OCI-M1 (cell line): ENCODE measurements at regions not wholly inside any gene's neighbourhood (a gene's known extent, or its start where the extent isn't known, plus 50 kb on each side); places are given as distances from the start of the nearest gene placed in this dataset.

ENCODE experiments used
- DNase-seq: peaks from one replicate; lab custom pipeline; 2025; lab: John Stamatoyannopoulos, UW

DNA sequence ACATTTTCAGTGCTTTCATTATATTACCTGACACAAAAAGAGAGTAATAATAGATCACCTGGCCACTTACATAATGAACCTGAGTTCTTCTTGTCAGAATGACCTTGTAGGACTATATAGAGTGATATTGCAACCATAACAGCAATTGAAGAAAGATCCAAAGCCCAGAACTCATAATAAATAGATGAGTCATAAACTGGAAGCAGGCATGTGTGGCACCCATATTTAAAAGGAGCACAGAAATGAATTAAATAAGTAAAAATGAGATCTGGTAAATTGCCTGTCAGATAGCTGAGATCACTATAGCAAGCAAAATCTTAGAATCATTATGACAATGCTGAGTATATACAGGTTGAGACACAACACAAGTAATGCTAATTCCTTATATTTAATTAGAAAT, 331.8 kb downstream of the AASDHPPT start:
- DNase-seq, result no peak

DNA sequence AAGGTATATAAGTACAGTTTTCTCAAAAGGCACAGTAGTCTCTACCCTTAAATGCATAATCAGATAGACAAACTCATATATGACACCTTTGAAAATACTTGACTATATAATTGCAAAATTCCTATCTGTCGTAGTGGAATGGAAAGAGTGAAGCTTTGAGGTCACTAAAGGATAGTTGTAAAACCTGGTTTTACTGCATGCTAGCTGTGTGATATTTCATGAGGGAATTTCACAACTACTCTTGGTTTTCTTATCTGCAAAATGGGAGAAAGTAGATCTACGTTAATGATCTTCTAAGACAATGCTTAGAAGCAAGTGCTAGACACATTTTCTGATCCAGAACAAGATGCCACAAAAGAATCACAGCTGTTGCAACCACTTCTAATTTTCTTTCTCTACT, 332.2 kb downstream of the AASDHPPT start:
- DNase-seq, result no peak

- DNase-seq, result no peak
Measured at GRCh38 chr11:106410902-106411301, 333.4 kb downstream of the AASDHPPT start.

DNA sequence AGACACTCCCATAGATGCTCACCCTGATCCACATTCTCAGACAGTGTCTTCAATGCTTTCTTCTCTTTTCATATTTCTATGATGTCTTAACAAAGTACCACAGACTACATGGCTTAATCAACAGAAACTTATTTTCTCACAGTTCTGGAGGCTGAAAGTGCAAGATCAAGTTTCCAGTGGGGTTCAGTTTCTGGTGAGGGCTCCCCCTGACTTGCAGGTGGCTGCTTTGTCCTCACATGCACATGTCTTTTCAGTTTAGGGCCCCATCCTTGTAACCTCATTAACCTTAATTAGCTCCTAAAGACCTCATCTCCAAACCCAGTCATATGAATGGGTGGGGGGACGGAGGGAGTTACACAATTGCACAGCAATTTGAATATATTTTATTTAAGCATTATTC, 335.8 kb downstream of the AASDHPPT start:
- DNase-seq, result no peak

DNA sequence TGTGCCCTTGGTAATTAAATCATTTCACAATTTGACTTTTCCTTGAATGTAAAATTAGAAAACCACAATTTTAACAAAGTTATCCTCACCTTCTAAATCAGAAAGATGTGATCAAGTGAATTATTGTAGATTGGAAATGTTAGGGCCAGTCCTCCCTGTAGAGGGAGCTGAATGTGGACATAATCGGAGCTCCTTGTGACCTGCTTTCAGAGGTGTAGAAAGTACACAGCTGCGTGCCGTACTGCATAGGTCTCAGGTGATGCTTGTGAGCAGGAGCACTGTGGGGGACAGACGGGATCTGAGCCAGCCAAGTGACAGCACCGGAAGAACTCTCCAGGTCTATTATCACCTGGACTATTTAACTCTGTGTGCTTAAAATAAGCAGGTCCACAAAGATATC, 338.0 kb downstream of the AASDHPPT start:
- no peak for DNase-seq

DNA sequence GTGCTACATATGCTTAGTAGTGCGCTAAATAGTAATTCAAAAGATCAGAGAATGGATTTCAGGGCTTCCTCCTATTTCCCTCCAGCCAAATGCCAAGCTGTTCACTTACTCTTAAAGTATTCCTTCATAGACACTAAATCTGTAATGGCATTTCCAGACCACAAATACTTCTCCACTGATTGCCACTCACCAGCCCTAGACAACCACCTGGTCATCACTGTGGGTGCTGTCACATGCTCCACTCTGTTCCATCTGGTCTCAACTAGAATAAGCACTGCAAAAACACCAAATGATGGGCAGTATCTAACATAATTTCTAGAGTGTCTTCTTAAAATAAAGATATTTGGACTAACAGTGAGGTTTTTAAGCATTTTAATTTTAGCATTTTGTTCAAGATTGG, 341.3 kb downstream of the AASDHPPT start:
- no peak for DNase-seq

- DNase-seq, result no peak
Measured at GRCh38 chr11:106420048-106420665, 342.7 kb downstream of the AASDHPPT start.

DNA sequence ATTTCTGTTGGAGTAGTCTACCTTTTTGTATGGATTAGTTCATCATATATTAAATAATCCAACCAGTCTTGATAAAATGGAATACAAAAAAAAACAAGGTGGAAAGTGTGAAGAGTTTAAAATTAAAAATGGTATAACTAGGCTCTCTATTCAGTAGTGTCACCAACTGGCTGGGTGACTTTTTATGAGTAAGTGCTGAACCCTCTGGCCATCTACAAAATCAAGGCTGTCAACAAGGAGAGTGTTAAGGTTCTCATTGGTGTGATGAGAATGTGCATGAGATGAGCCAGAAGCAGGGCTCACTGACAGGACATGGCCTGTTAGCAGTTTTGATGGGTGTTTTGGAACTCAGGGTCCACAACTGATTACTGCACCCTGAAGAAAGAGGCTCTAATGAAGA, 343.2 kb downstream of the AASDHPPT start:
- no peak for DNase-seq

- no peak for DNase-seq
Measured at GRCh38 chr11:106421676-106422292, 344.3 kb downstream of the AASDHPPT start.

- DNase-seq, result no peak
Measured at GRCh38 chr11:106422583-106422982, 345.1 kb downstream of the AASDHPPT start.

DNA sequence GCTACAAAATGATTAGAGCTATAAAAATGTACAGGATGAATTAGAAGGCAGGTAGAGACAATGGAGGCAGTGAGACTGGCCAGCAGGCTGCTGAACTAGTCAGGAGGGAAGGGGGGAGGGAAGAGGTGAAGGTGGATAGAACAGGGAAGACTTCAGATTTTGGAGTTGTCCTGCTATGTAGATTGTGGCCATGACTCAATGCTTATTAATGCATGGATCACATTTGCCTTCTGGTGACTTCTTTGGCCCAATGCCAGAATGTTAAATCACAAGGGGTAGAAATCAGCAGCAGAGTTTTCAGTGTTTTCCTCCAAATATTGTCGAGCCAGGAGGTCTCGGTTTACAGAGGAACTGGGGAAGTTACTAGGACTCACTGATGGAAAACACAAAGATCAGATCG, 346.6 kb downstream of the AASDHPPT start:
- DNase-seq, result no peak

GRCh38 chr11:106425819-106426218, 348.4 kb downstream of the AASDHPPT start:
- DNase-seq, result no peak

- DNase-seq, result no peak
Measured at GRCh38 chr11:106426696-106427095, 349.2 kb downstream of the AASDHPPT start.

- no peak for DNase-seq
Measured at GRCh38 chr11:106427736-106428135, 350.3 kb downstream of the AASDHPPT start.

DNA sequence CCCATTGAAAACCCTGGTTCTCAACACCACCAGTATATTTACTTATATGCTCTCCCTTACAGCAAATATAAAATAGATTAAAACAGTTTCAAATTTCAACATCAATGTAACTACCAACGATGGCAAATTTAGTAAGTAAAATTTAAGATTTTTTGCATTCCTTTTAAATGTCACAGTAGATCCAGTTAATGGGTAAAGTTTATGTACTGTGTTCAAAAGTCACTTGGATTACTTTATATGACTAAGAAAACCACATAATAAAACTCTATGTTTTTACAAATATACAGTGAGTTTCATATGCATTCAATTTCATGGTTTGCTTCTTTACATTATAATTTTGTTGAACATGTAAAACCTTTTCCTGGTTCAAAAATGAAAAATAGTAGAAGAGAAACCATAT, 364.6 kb downstream of the AASDHPPT start:
- no peak for DNase-seq

GRCh38 chr11:106446302-106446701, 368.8 kb downstream of the AASDHPPT start:
- no peak for DNase-seq

DNA sequence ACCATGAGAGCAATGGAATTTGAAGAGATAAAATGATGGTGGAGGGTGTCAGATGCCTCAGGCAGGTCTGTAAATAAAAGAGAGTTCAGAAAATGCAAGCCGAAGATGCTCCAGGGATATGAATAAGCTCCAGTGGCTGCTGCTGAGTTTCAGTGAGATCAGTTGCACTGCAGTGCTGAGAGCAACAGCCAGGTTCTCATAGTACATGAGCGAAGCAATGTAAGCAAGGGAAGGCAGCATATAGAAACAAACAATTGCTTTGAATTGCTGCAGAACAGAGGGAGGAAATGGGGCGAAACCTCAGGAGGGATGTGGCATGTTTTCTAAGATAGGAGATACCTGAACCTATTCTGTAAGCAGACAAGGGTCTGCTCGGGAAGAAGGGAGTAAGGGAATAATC, 369.5 kb downstream of the AASDHPPT start:
- no peak for DNase-seq

DNA sequence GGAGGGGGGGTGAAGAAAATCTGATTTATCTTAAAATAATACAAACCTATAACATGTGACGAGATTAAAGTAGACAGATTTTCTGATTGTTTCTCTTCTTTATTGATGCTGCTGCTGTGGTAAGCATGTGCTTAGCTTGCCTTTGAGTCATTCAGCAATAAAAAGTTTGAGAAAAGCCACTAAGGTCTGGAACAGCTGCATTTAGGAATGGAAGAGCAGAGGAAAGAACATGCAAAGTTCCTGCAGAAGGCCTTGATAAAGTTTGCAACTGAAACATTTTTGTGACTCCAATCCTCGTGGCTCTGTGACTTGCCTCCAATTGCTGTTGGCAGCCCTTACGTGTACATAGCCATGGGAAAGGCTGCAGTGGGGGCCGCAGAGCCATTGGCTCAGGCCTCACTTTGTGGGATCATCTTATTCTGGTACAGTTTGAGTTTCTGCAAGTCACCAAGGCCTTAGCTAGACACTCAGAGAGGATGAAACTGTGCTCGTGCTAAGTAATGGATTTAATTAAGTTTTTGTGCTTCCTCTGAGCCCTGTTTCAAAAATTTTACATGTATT, 370.2 kb downstream of the AASDHPPT start:
- no peak for DNase-seq

- no peak for DNase-seq
Measured at GRCh38 chr11:106449763-106450162, 372.3 kb downstream of the AASDHPPT start.

DNA sequence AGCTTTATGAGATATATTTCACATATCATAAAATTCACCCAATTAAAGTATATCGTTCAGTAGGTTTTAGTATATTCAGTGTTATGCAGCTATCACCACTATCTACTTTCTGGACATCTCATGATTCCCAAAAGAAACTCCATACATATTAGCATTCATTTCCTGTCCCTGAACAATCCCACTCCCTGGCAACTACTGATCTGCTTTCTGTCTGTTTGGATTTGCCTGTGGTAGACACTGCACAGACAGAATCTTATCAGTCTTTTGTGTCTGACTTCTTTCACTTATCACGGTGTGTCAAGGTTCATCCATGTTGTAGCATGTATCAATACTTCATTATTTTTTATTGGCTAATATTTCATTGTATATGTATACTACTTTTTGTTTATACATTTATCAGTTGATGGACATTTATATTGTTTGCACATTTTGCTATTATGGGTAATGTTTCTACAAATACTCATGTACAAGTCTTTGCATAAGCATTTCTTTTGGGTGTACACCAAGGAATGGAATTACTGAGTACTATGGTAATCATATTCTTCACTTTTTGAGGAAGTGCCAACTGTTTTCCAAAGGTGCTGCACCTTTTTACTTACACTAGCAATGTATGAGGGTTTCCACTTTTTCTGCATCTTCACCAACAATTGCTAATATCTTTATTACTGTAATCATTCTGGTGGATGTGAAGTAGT, 373.9 kb downstream of the AASDHPPT start:
- no peak for DNase-seq

- DNase-seq, result no peak
Measured at GRCh38 chr11:106456647-106457046, 379.2 kb downstream of the AASDHPPT start.

GRCh38 chr11:106457727-106458126, 380.3 kb downstream of the AASDHPPT start:
- no peak for DNase-seq

- DNase-seq, result no peak
Measured at GRCh38 chr11:106459135-106459534, 381.7 kb downstream of the AASDHPPT start.
